ENCODE measurements at regions not wholly inside any gene's neighbourhood (a gene's known extent, or its start where the extent isn't known, plus 50 kb on each side); places are given as distances from the start of the nearest gene placed in this dataset.
"Not testable (repeated sequence)": the region's sequence is repeated elsewhere in the genome, so short reads cannot be mapped to it uniquely, and the experiment has no call there.

DNA sequence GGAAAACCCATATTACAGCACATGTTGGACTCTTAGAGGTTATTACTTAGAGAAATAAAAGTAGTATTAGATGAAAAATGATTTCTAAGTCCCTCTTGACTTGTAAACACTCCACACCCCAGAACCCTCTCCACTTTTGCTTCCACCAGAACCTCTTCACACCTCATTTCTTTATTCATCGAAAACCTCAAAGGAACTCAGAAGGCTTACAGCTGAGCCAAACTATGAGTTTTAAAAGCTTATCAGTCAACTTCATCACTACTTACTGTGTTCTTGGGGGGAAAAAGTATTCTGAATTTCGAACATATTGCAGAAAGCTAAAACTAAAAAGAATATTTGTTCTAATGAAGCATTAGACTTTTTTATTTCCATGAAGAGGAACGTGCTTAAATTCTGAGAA lies 547.8 kb upstream of the STEAP1 start:
- DNase-seq, result no peak
- intact Hi-C loops (cut with DNase I), result no loop called here

DNA sequence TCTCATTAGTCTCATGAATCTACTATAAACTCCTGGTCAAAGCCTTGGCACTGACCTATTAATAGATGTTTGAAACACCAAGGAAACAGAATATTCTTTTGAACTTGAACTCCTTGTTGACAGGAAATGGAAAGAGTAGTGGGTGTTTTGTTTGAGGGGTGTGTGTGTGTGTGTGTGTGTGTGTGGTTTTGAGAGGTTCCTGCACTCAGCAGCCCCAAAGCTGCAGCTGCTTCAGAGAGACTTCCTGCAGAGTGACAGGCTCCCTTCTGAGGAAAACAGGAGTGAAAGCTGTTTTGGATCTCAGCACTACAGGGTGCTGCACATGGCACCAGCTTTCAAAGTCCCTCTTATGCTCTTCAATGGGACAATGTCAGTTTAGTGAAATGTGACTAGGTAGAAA lies 546.5 kb upstream of the STEAP1 start:
- intact Hi-C loops (cut with DNase I), result no loop called here
- ATAC-seq, result no peak
- no peak for DNase-seq

More for the DNA sequence above, 547.8 kb upstream of the STEAP1 start:
- ATAC-seq, result no peak

DNA sequence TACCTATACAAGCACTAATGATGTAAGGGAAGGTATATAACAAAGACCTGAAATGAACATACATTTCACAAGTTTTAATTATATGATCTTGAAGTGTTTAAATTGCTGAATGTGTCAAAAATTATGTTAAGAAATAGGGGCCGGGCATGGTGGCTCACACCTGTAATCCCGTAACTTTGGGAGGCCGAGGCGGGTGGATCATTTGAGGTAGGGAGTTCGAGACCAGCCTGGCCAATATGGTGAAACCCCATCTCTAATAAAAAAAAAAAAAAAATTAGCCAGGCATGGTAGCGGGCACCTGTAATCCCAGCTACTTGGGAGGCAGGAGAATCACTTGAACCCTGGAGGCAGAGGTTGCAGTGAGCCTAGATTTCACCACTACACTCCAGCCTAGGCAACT lies 537.4 kb upstream of the STEAP1 start:
- intact Hi-C loops (cut with DNase I); DNase-seq; ATAC-seq: not testable (repeated sequence)

DNA sequence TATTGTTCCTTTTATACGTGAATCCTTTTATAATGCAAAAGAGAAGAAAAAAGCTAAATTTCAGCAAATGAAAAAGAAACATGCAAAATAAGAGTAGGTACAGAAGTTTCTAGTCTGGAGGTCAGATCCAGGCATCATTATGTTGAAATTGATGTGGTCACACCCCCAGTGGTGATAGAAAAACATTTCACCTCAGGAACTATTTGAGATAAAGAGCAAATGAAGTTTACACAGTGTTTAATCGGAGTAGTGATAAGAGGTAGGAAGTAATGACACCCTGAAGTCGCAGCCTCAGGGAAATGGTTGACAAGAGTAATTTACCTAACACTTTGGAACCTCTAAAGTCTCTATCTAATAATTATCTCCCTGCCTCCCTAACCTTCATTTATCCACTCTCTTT lies 536.0 kb upstream of the STEAP1 start:
- intact Hi-C loops (cut with DNase I), result no loop called here
- DNase-seq, result no peak
- no peak for ATAC-seq

DNA sequence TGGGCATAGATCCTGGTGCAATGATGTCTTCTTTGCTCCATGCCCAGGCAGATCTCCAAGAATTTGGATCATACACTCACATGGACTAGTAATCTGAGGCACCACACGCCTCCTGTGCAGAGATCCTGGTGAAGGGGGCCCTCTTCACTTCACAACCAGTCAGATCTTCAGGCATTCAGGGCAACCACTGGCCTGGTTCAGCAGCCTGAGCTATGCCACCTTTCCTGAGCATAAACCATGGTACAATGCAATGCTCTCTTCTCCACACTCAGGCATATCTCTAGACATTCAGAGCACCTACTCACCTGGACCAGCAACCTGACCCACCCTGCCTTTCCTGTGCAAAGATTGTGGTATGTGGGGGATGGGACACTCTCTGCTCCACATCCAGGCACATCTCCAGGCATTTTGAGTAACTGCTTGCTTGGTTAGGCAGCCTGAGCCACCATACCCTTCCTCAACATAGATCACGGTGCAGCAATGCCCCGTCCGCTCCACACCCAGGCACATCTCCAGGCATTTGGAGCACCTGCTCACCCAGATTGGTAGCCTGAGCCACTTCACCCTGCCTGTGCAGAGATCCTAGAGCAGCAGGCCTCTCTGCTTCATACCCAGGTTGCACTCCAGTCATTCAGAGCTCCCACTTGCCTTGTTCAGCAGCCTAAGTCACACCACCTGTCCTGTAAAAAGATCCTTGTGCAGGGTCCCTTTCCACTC lies 532.2 kb upstream of the STEAP1 start:
- DNase-seq, result no peak
- ATAC-seq, result no peak
- intact Hi-C loops (cut with DNase I), result loop anchor here in 1 of 2 donors (5.0 to 10.0 kb wide), 3 partner anchors 835 to 1380 kb away; no protein-coding TSS in a partner anchor

DNA sequence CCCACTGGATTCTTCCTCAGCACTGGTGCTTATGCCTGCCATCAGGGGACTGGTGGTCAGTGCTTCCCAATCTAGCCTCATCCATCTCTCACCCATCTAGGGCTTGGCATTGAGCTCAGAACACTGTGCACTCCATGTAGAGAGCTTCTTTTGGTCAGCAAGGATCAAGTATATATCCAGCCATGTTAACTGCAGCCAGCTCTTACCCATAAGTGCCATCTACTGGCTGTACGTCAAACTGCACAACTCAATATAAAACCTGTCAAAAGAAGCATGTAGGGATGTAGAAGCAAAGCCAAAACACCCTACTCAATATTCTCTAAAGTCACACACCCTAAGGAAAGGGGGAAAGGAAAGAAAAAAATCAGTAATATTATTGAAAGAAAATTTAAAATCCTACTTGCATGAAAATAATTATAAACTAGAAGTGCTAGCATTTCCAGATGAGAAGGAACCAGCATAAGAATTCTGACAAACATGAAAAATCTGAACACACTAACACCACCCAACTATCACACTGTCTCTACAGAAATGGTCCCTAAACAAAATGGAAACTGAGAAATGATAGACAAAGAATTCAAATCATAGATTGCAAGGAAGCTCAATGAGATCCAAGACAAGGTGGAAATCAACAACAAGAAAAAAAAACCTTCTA lies 531.1 kb upstream of the STEAP1 start:
- ATAC-seq, result peak; percentile 65 to 70
- intact Hi-C loops (cut with DNase I), result loop anchor here in 1 of 2 donors (5.0 to 10.0 kb wide), 3 partner anchors 836 to 1381 kb away; no protein-coding TSS in a partner anchor
- DNase-seq, result no peak

DNA sequence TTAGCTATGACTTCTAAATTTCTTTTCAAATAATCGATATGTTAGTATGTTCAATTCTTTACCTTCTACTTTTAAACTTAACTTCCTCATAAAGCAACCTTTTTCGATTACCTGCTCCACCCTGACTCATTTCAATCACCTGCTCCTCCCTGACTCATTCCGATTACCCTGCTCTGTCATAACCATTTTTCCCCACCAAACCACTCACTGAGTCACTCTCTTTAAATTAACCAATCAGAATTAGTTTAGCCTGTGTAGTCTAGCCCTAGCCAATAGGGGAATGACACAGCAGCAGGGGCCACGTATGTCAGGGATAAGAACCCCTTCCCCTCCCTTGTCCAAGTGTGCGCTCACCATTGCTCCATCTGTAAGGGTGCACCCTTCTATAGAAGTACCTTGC lies 530.1 kb upstream of the STEAP1 start:
- DNase-seq, ATAC-seq: not testable (repeated sequence)
- intact Hi-C loops (cut with DNase I), result loop anchor here in 1 of 2 donors (5.0 to 10.0 kb wide), 3 partner anchors 837 to 1382 kb away; no protein-coding TSS in a partner anchor

DNA sequence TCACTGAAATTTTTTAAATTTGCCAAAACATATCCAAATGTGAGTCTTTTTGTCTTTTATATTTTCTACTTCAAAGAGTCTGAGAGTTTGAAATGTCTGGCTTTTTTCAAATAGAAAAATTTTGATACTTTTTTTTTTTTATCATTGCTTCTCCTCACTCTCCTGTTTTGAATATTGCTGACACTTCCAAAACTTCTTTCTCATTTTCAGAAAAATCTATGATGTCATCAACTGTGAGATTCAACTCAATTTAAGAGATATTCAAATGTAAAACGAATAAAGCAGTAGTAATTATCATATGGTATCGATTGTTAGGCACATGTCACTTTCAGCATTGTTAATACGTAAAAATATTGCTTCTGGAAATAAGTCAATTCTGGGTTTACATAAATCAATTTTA lies 505.8 kb upstream of the STEAP1 start:
- intact Hi-C loops (cut with DNase I), result no loop called here
- ATAC-seq (no peak), DNase-seq (no peak)

DNA sequence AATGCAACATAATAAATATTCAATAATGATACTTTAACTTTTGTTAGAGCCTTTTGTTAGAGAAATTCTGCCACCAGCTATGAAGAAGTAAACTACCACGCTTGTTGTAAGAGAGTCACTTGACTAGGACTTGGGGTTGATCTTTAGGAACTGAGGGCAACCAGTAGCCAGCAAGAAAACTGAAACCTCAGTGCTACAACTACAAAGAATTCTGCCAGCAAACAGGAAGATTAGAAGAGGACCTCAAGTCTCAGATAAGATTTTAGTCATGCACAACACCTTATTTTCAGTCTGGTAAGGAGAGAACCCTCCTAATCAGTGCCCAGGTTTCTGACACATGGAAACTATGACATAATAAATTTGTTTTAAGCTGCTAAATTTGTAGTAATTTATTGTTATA lies 498.3 kb upstream of the STEAP1 start:
- intact Hi-C loops (cut with DNase I), result no loop called here
- no peak for ATAC-seq
- DNase-seq, result no peak

DNA sequence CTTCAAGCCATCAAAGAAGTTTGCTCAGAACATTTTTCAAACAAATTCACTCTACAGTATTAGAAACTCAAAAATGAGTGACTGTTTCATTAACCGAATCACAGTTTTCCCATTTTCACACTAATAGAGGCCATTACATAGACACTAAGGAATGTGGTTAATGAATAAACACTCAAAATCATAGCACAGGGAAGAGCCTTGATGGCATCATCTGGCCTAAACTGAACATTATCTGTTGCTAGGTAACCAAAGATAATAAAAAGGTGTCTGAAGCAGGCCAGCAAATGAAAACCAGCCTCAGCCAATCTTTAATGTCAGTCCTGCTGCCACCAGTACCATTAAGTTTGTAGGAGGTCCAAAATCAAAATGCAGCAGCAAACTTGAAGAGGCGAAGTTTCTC lies 492.4 kb upstream of the STEAP1 start:
- DNase-seq (no peak), ATAC-seq (no peak)
- intact Hi-C loops (cut with DNase I), result no loop called here

DNA sequence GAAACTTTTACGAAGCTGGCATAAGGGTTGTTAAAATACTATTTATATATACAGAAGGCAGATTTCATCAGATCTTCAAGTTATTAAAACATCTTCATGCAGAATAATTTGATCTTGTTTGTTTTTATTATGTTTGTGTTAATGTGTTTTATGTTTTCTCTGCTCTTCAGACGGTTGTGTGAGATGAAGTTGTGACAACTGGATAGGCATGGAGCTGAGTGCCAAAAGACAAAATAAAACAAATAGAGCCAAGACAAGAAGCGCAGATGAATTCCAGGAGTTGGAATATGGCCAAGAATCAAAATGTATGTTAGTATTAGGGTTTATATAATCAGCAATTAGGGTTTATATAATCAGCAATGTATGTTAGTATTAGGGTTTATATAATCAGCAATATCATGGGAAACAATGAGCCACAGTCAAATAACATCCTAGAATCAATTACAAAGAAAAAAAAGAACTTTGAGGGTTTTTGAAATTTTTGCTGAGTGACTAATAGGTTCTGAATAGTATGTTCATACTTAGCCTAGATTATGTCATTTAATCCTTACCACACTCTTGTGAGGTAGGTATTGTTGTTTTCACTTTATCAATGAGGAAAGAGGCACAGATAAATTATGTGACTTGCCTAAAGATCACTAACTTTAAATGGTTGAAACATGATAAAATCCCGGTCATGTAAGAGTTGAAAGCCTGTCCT lies 488.0 kb upstream of the STEAP1 start:
- intact Hi-C loops (cut with DNase I), result no loop called here
- DNase-seq (no peak), ATAC-seq (no peak)

DNA sequence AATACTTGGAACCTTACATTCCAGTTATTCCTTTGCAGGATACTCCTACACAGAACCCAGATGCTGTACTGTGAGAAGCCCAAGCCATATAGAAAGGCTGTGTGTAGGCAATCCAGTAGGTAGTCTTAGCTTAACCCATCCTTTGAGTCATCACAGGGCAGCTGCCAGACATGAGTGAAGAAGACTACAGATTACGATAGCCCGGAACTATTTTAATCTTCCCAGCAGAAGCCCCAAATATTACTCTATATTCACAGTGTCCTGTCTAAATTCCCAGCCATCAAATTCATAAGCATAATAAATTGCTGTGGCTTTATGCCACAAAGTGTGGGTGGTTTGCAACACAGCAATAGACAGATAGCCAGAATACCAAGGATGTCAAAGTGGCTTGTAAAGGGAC lies 474.1 kb upstream of the STEAP1 start:
- ATAC-seq (no peak), DNase-seq (no peak)
- intact Hi-C loops (cut with DNase I), result no loop called here

DNA sequence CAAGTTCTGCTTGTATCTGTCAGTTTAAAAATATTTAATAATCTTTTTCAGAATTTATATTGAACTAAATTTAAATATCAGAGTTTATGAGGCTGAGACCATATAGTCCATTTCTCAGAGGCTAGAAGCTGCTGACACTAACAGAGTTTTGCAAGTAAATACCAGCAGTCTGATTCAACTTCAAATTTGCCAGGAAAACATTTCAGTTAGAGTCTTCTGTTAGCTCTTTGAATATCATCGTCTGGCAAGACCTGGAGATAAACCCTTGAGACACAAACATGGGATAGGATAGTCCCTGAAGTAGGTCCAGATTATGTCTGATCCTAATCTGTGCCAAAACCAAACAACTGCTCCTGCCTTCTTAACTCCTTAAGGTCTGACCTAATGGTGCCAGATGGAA lies 472.8 kb upstream of the STEAP1 start:
- intact Hi-C loops (cut with DNase I), result no loop called here
- ATAC-seq, result no peak
- no peak for DNase-seq

DNA sequence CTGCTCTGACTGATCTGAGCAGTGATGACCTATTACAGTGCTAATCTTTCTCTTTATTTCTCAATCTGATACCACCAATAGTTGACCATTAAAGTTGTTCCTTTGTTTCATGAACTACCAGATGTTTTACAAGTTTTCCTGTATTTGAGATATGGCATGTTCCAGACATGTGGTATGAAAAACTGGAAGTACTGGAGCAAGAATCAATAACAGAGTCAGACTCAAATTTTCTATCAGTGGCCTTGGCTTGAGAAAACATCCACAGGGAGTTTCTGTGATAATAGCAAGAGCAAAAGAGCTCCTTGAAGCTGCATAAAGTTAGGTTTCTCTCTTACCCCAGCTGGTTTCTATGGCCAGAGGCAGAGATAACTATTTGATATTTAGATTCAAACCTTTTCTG lies 469.0 kb upstream of the STEAP1 start:
- no peak for ATAC-seq
- intact Hi-C loops (cut with DNase I), result no loop called here

DNA sequence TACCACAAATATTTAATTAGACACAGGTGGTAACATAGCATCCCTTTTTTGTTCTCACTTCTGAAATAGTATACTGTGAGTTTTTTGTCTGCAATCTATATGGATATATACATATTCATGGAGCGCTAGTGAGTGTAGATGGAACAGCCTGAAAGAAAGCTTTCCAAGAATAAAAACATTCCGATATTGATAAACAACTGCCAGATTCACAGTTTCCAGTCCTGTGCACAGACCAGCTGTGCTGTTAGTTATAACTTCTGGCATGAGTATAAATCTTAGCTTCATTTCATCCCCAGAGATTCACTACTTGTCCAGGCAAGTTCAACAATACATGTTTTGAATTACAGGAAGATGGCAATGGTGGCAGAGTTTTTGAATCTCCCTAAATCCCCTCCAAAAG lies 467.1 kb upstream of the STEAP1 start:
- intact Hi-C loops (cut with DNase I), result no loop called here
- no peak for ATAC-seq
- DNase-seq, result no peak

More for the DNA sequence above, 469.0 kb upstream of the STEAP1 start:
- no peak for DNase-seq

DNA sequence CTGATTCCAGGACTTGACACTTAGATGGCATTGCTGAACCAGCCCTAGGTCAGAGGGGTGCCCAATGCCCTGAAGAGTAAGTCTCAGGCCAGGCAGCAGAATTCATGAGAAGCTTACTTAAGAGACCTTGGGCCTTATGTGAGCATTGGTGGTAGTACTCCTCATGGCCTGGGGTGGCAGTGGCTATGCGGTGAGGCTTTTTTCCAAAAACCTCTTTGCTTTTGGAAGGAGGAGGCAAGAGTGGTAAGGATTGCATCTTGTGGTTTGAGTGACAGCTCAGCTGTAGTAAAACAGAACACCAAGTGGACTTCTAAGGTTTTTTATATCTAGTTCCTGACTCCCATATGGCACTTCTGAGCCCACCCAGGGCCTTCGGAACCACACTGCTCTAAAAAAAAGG lies 459.0 kb upstream of the STEAP1 start:
- intact Hi-C loops (cut with DNase I), result no loop called here
- ATAC-seq, result no peak
- DNase-seq, result no peak

DNA sequence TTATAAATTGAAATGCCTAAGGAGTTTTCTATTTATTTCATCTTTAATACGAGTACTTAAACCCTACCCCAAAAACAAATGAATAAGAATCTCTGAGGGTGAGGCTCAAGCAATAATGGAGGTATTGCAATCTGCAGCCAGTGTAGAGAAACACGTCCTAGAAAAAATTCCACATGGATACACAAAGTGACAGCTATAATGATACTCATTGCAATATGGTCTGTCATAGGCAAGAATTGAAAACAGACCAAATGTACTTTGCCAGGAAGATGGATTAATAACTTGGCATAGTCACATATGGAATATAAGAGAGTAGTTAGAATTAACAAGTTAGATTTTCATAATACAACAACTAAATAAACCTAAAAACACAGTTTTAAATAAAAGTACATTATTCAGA lies 440.1 kb upstream of the STEAP1 start:
- intact Hi-C loops (cut with DNase I), result no loop called here
- DNase-seq (no peak), ATAC-seq (no peak)

DNA sequence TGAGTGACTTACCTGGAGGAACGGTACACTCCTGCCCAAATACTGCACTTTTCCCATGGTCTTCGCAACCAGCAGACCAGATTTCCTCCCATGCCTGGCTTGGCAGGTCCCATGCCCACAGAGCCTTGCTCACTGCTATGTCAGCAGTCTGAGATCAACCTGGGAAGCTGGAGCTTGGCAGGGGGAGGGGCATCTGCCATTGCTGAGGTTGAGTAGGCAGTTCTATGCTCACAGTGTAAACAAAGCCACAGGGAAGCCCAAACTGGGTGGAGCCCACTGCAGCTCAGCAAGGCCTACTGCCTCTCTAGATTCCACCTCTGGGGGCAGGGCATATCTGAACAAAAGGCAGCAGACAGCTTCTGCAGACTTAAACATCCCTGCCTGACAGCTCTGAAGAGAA lies 435.3 kb upstream of the STEAP1 start:
- intact Hi-C loops (cut with DNase I); DNase-seq: not testable (repeated sequence)

DNA sequence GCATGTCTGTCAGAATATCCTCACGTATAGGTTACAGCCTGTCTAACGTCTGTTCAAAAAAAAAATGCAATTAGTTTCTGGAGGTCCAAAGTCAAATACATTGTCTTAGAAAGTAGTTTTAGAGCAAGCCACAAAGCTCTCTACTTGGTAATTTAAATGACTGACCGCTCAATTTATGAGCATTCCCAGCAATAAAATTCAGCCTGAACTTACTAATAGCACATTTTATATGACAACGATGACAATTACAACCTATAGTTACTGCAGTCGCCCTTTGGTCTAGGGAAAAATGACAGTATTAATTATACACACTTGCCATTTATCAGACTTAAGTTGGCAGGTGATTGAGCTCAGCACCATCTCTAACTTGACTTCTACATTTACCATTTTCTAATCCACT lies 425.8 kb upstream of the STEAP1 start:
- ATAC-seq (no peak), DNase-seq (no peak)

More for the DNA sequence above, 435.3 kb upstream of the STEAP1 start:
- not testable (repeated sequence) for ATAC-seq

DNA sequence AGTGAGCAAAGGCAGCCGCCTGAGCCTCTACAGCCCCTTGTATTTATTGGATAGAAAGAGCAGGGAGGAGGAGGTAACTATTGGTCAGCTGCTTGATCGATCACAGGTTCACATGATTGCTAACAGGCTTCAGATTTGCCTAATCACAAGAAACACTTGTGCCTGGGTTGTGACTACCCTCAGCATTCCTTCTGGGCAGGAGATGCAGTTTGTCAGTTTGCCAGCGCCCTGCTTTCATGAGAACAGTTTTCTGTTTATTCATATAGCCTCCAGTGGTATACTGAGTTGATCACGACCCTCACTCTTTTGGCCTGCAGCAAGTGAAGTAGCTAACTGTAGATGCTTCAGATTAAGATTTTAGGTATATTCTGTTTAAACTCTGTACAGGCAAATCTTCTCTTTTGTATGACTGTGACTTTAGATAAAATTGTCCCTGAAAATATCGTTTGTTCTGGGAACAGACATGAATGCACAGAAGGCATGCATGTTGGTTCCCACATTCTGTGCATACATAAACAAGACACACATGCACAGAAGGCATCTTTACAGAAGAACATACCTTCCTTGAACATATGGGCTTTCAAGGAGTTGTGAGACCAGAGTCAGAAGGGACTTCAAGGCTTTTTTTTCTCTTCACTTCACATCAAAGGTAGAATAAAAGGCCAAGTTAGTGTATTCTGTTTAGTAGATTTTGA lies 422.4 kb upstream of the STEAP1 start:
- ATAC-seq (no peak), DNase-seq (no peak)
- intact Hi-C loops (cut with DNase I), result no loop called here

More for the DNA sequence above, 425.8 kb upstream of the STEAP1 start:
- intact Hi-C loops (cut with DNase I), result no loop called here
